ENCODE measurements at regions not wholly inside any gene's neighbourhood (a gene's known extent, or its start where the extent isn't known, plus 50 kb on each side); places are given as distances from the start of the nearest gene placed in this dataset.
"Not testable (repeated sequence)": the region's sequence is repeated elsewhere in the genome, so short reads cannot be mapped to it uniquely, and the experiment has no call there.

DNA sequence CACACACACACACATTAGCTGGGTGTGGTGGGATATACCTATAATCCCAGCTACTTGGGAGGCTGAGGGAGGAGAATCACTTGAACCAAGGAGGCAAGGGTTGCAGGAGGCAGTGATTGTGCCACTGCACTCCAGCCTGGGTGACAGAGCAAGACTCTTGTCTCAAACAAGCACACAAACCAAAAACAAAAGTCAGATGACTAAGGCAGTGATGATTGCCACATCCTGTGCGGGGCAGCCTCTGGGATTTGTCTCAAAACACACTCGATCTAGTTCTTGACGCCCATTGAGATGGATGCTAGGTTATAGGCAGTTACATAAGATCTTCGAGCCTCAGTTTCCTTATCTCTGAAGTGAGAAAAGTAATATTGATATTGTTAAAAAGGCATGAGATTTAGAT lies 57.8 kb upstream of the NBPF8 start:
- ATAC-seq, result peak; percentile 55
- H3K27me3 Mint-ChIP-seq; H3K4me1 Mint-ChIP-seq; H3K36me3 Mint-ChIP-seq (ENCODE audit: low read depth); intact Hi-C loops (cut with DNase I, micrococcal nuclease); H3K9me3 Mint-ChIP-seq (ENCODE audit: low read depth); POLR2A ChIA-PET; CTCF ChIA-PET; H3K27ac Mint-ChIP-seq; H3K4me3 Mint-ChIP-seq: not testable (repeated sequence)
- DNase-seq, result peak; percentile 85

DNA sequence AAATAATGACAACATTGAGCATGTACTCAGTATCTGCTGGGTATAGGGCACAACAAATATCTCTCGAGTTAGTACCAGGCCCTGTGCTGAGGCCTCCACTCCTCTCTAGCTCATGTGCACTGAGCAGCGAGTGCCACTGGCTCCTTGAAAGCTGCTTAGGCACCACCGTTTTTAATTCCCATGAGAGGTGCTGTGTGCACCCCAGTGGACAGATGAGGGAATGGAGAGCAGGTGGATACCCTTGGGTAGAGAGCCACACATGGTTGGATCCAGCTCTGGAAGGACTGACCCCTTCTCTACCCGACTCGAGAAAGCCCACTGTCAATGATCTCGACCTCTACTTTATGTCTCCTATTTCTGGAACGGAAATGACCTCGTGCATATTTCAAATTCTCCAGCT lies 58.7 kb upstream of the NBPF8 start:
- H3K4me3 Mint-ChIP-seq; H3K4me1 Mint-ChIP-seq; H3K27me3 Mint-ChIP-seq; H3K9me3 Mint-ChIP-seq (ENCODE audit: low read depth); H3K27ac Mint-ChIP-seq; POLR2A ChIA-PET; intact Hi-C loops (cut with DNase I, micrococcal nuclease); ATAC-seq; H3K36me3 Mint-ChIP-seq (ENCODE audit: low read depth); CTCF ChIA-PET: not testable (repeated sequence)
- DNase-seq, result peak; percentile 22

DNA sequence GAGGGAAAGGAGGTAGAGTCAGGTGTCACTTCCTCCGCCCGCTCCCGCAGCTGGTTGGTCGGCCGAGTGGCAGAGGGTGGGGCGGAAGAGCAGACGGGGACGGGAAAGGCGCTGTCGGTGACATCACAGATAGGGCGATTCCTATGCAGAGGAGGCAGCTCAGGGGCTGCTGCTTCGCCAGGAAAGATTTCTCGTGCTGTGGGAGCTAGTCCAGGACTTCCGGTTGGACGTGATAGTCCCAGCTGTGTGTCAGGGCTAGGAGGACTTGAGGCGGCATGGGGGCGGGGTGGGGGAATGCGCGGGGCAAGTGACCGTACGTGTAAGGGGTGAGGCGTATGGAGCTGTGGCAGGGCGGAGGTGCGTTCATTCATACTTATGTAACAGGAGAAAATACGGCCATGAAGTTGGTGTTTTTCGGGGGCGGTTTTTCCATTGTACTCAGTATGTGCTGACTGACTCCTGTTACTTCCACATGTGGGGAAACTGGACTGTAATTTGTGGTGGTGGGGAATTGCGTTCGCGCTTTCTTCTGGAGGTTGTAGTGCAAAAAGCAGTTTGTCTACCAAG lies 60.1 kb upstream of the NBPF8 start:
- H3K4me1 Mint-ChIP-seq; POLR2A ChIA-PET; CTCF ChIA-PET; H3K36me3 Mint-ChIP-seq (ENCODE audit: low read depth); intact Hi-C loops (cut with DNase I, micrococcal nuclease); H3K9me3 Mint-ChIP-seq (ENCODE audit: low read depth); H3K27me3 Mint-ChIP-seq: not testable (repeated sequence)
- Mint-ChIP-seq H3K4me3 (peak overlapping the region; percentile 67), H3K27ac (peak overlapping the region; percentile 96)
- ATAC-seq, result peak; percentile 86
- peak; percentile 79 for DNase-seq

GRCh38 chr1:120342231-120343073 lies 72.4 kb upstream of the NBPF8 start:
- peak overlapping the region; percentile 91 for H3K27ac Mint-ChIP-seq
- intact Hi-C loops (cut with DNase I, micrococcal nuclease), result not testable (repeated sequence)

GRCh38 chr1:120341756-120342155 lies 73.1 kb upstream of the NBPF8 start:
- H3K27me3 Mint-ChIP-seq; H3K36me3 Mint-ChIP-seq (ENCODE audit: low read depth); H3K9me3 Mint-ChIP-seq (ENCODE audit: low read depth); POLR2A ChIA-PET; H3K4me1 Mint-ChIP-seq; ATAC-seq; CTCF ChIA-PET; intact Hi-C loops (cut with DNase I, micrococcal nuclease): not testable (repeated sequence)
- H3K27ac Mint-ChIP-seq, result peak overlapping the region; percentile 92
- peak; percentile 9 for DNase-seq
- peak overlapping the region; percentile 81 for H3K4me3 Mint-ChIP-seq

More at GRCh38 chr1:120342231-120343073, 72.4 kb upstream of the NBPF8 start:
- H3K9me3 Mint-ChIP-seq (ENCODE audit: low read depth); H3K4me1 Mint-ChIP-seq; POLR2A ChIA-PET; CTCF ChIA-PET; ATAC-seq; H3K27me3 Mint-ChIP-seq; H3K36me3 Mint-ChIP-seq (ENCODE audit: low read depth): not testable (repeated sequence)
- peak overlapping the region; percentile 78 for H3K4me3 Mint-ChIP-seq
- peak; percentile 6 for DNase-seq

DNA sequence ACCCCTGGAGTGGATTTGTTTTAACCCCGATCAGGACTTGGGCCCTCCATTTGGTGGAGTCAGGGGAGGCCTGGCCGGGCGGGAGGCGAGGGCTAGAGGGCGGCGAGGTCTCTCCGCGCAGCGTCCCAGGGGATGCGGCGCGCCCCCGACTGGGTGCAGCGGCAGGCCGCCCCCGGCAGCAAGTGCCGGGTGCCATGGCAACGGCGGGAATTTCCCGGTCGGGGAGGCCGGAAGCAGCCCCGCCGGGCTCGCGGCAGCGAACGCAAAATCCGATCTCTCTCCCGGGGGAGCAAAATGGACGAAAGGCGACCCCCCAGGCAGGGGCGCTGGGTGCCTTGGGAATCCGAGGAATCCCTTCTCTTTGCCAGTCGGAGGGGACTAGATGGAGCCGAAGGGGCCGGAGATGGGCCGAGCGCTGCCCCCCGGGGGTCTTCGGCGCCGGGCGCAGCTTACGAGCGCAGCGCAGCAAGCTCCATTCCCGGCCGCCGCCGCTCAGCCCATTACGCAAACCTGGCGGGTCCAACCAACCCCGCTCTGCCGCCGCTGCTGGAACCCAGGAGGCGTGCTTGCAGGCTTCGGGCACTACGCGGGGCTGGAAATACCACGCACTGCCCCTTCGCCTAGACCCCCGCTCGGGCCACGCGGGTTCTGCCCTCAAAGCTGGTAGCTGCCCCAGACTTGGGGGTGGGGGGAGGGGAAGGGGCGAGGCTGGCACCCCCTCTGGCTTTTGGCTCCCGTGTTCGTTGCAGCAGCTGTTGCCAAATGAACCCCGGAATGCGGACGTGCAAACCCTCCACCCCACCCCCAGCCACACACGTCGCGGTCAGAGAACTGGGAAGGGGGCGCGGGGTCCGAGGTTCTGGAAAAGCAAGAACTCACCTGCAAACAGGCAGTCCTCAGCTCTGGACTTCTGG lies 73.7 kb upstream of the NBPF8 start:
- H3K9me3 Mint-ChIP-seq (ENCODE audit: low read depth); intact Hi-C loops (cut with DNase I, micrococcal nuclease); H3K27me3 Mint-ChIP-seq; ATAC-seq; CTCF ChIA-PET; POLR2A ChIA-PET; H3K36me3 Mint-ChIP-seq (ENCODE audit: low read depth); H3K4me1 Mint-ChIP-seq: not testable (repeated sequence)
- peak; percentile 73 for DNase-seq
- Mint-ChIP-seq H3K4me3 (peak overlapping the region; percentile 81), H3K27ac (peak overlapping the region; percentile 79)

- H3K27me3 Mint-ChIP-seq; DNase-seq; ATAC-seq; intact Hi-C loops (cut with DNase I, micrococcal nuclease); H3K27ac Mint-ChIP-seq; H3K4me3 Mint-ChIP-seq; POLR2A ChIA-PET; H3K4me1 Mint-ChIP-seq; CTCF ChIA-PET; H3K36me3 Mint-ChIP-seq (ENCODE audit: low read depth); H3K9me3 Mint-ChIP-seq (ENCODE audit: low read depth): not testable (repeated sequence)
These were observed 99.1 kb upstream of the NBPF8 start for GRCh38 chr1:120315738-120316137.

GRCh38 chr1:120311930-120312329 lies 102.9 kb upstream of the NBPF8 start:
- H3K27ac Mint-ChIP-seq; DNase-seq; H3K36me3 Mint-ChIP-seq (ENCODE audit: low read depth); H3K4me3 Mint-ChIP-seq; H3K4me1 Mint-ChIP-seq; H3K27me3 Mint-ChIP-seq; CTCF ChIA-PET; ATAC-seq; POLR2A ChIA-PET; H3K9me3 Mint-ChIP-seq (ENCODE audit: low read depth); intact Hi-C loops (cut with DNase I, micrococcal nuclease): not testable (repeated sequence)

GRCh38 chr1:120308940-120309578 lies 105.8 kb upstream of the NBPF8 start:
- H3K27ac Mint-ChIP-seq; H3K4me3 Mint-ChIP-seq; H3K27me3 Mint-ChIP-seq; H3K4me1 Mint-ChIP-seq; ATAC-seq; intact Hi-C loops (cut with DNase I, micrococcal nuclease); POLR2A ChIA-PET; DNase-seq; H3K9me3 Mint-ChIP-seq (ENCODE audit: low read depth); CTCF ChIA-PET; H3K36me3 Mint-ChIP-seq (ENCODE audit: low read depth): not testable (repeated sequence)

DNA sequence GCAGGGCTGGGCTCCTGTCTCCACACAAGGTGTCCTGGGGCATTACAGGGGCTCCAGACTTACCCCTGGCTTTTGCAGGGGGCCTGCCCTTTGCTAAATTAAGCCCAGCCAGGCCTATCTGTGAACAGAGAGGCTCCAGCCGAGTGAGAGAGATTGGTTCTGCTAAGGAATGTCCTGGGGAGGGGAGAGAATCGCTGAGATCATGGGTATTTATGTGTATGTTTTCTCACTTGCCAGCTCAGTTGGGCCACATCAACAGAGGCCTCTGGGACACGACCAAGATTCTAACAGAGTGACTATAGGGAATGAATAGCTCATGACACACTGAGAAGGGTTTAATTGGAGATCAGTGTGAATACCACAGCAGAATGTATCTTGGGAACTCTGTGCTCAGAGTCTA lies 109.8 kb upstream of the NBPF8 start:
- H3K27me3 Mint-ChIP-seq; intact Hi-C loops (cut with DNase I, micrococcal nuclease); ATAC-seq; CTCF ChIA-PET; H3K4me3 Mint-ChIP-seq; DNase-seq; H3K36me3 Mint-ChIP-seq (ENCODE audit: low read depth); H3K4me1 Mint-ChIP-seq; H3K27ac Mint-ChIP-seq; POLR2A ChIA-PET; H3K9me3 Mint-ChIP-seq (ENCODE audit: low read depth): not testable (repeated sequence)

DNA sequence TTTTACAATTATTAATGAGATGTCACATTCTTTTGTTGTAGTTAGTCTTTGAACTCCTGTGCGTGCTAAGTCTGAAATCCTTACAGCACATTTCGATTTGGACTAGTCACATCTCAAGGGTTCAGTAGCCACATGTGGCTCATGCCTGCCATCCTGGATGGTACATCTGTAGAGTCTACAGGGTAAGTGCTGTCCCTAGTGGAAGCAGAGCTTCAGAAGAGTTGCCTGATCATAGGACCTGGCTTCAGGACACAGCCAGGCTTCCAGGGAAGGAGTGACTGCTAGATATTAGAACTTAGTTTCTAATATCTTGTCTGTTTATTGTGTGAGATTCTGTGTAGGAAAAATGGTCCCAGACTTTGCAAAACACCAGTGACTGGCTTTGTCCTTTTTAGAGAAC lies 110.5 kb upstream of the NBPF8 start:
- H3K27me3 Mint-ChIP-seq; H3K4me1 Mint-ChIP-seq; DNase-seq; POLR2A ChIA-PET; intact Hi-C loops (cut with DNase I, micrococcal nuclease); H3K9me3 Mint-ChIP-seq (ENCODE audit: low read depth); H3K4me3 Mint-ChIP-seq; CTCF ChIA-PET; H3K36me3 Mint-ChIP-seq (ENCODE audit: low read depth); ATAC-seq; H3K27ac Mint-ChIP-seq: not testable (repeated sequence)
